ENCODE measurements at regions not wholly inside any gene's neighbourhood (a gene's known extent, or its start where the extent isn't known, plus 50 kb on each side); places are given as distances from the start of the nearest gene placed in this dataset.

GRCh38 chr2:381181-381580 is 93.3 kb upstream of the ALKAL2 start:
- no peak for TF ChIP-seq CTCF (IDR thresholded peaks at IDR 0.05; ENCODE audit: control extremely low read depth, extremely low read depth, low read depth, missing control alignments)
- ChIA-PET POLR2A (no interaction called here), CTCF (no interaction called here)
- no peak for DNase-seq (ENCODE audit: extremely low spot score)

- TF ChIP-seq CTCF (IDR thresholded peaks at IDR 0.05; ENCODE audit: control extremely low read depth, extremely low read depth, low read depth, missing control alignments) = no peak
- no peak for DNase-seq (ENCODE audit: extremely low spot score)
- POLR2A ChIA-PET = no interaction called here
- CTCF ChIA-PET = no interaction called here
These were observed 92.9 kb upstream of the ALKAL2 start for GRCh38 chr2:380772-381171.

GRCh38 chr2:380221-380620 is 92.3 kb upstream of the ALKAL2 start:
- no peak for TF ChIP-seq CTCF (IDR thresholded peaks at IDR 0.05; ENCODE audit: control extremely low read depth, extremely low read depth, low read depth, missing control alignments)
- ChIA-PET POLR2A (no interaction called here), CTCF (no interaction called here)
- no peak for DNase-seq (ENCODE audit: extremely low spot score)

GRCh38 chr2:379778-380177 is 91.9 kb upstream of the ALKAL2 start:
- POLR2A ChIA-PET = no interaction called here
- DNase-seq (ENCODE audit: extremely low spot score) = no peak
- TF ChIP-seq CTCF (IDR thresholded peaks at IDR 0.05; ENCODE audit: control extremely low read depth, extremely low read depth, low read depth, missing control alignments) = no peak
- CTCF ChIA-PET = no interaction called here

- ChIA-PET CTCF (no interaction called here), POLR2A (no interaction called here)
- no peak for DNase-seq (ENCODE audit: extremely low spot score)
- TF ChIP-seq CTCF (IDR thresholded peaks at IDR 0.05; ENCODE audit: control extremely low read depth, extremely low read depth, low read depth, missing control alignments) = no peak
These were observed 90.5 kb upstream of the ALKAL2 start for GRCh38 chr2:378364-378763.

- no peak for DNase-seq (ENCODE audit: extremely low spot score)
- ChIA-PET CTCF (no interaction called here), POLR2A (no interaction called here)
- TF ChIP-seq CTCF (IDR thresholded peaks at IDR 0.05; ENCODE audit: control extremely low read depth, extremely low read depth, low read depth, missing control alignments) = no peak
These were observed 89.5 kb upstream of the ALKAL2 start for GRCh38 chr2:377414-377813.

GRCh38 chr2:375956-376307 is 88.0 kb upstream of the ALKAL2 start:
- no peak for TF ChIP-seq CTCF (IDR thresholded peaks at IDR 0.05; ENCODE audit: control extremely low read depth, extremely low read depth, low read depth, missing control alignments)
- ChIA-PET POLR2A (no interaction called here), CTCF (interaction anchor here (0.8 kb wide), 1 partner anchor 8 kb away, joined by 3 read pairs; no protein-coding TSS in a partner anchor)
- no peak for DNase-seq (ENCODE audit: extremely low spot score)
